MM.1S (cell line): ENCODE measurements at regions not wholly inside any gene's neighbourhood (a gene's known extent, or its start where the extent isn't known, plus 50 kb on each side); places are given as distances from the start of the nearest gene placed in this dataset.

Source experiments
- DNase-seq: peaks from one replicate; pipeline ENCODE4 v3.0.0-alpha.2; 2015
- H2AFZ ChIP-seq: fragments of 300-600 bp; sonication (generic); 2 replicates; pipeline ENCODE4 v1.6.0; 2016; ENCODE audit warnings: antibody characterized with exemption, low read length
- H3F3A ChIP-seq: fragments of 300-600 bp; sonication (generic); 2 replicates; pipeline ENCODE4 v1.6.1; 2016; ENCODE audit warnings: mild to moderate bottlenecking, antibody characterized with exemption, low read length, moderate library complexity, mixed read lengths; ENCODE audit not compliant: insufficient read depth
- H3K27ac ChIP-seq: fragments of 300-600 bp; sonication (generic); 2 replicates; pipeline ENCODE4 v1.5.1; 2016; ENCODE audit warnings: mild to moderate bottlenecking, low read length
- H3K27me3 ChIP-seq: fragments of 300-600 bp; sonication (generic); replicated peaks from 2 replicates; pipeline ENCODE4 v1.6.0; 2016; ENCODE audit warnings: low read length; ENCODE audit not compliant: insufficient read depth
- H3K36me3 ChIP-seq: fragments of 300-600 bp; sonication (generic); replicated peaks from 2 replicates; pipeline ENCODE4 v1.6.1; 2016; ENCODE audit warnings: mild to moderate bottlenecking, low read length, mixed read lengths; ENCODE audit not compliant: insufficient read depth
- H3K4me1 ChIP-seq: fragments of 300-600 bp; sonication (generic); 2 replicates; pipeline ENCODE4 v1.6.1; 2016; ENCODE audit warnings: low read length, mixed read lengths
- H3K4me2 ChIP-seq: fragments of 300-600 bp; sonication (generic); 2 replicates; pipeline ENCODE4 v1.6.0; 2016; ENCODE audit warnings: low read depth, low read length
- H3K4me3 ChIP-seq: fragments of 300-600 bp; sonication (generic); 2 replicates; pipeline ENCODE4 v1.5.1; 2016; ENCODE audit warnings: low read length, mixed read lengths
- H3K79me2 ChIP-seq: fragments of 300-600 bp; sonication (generic); 2 replicates; pipeline ENCODE4 v1.6.1; 2016; ENCODE audit warnings: mixed run types, low read length, mixed read lengths
- H3K9ac ChIP-seq: fragments of 300-600 bp; sonication (generic); 2 replicates; pipeline ENCODE4 v1.6.1; 2016; ENCODE audit warnings: low read length, mixed read lengths
- H3K9me2 ChIP-seq: fragments of 300-600 bp; sonication (generic); replicated peaks from 2 replicates; pipeline ENCODE4 v1.6.1; 2016; ENCODE audit warnings: mild to moderate bottlenecking, low read length, mixed read lengths; ENCODE audit not compliant: insufficient read depth
- H3K9me3 ChIP-seq: fragments of 300-600 bp; sonication (generic); replicated peaks from 2 replicates; pipeline ENCODE4 v1.6.1; 2016; ENCODE audit warnings: mild to moderate bottlenecking, low read length, mixed read lengths; ENCODE audit not compliant: insufficient read depth
- H4K20me1 ChIP-seq: fragments of 300-600 bp; sonication (generic); 2 replicates; pipeline ENCODE4 v1.6.1; 2016; ENCODE audit warnings: mild to moderate bottlenecking, low read length, moderate library complexity, mixed read lengths; ENCODE audit not compliant: insufficient read depth
- EZH2 ChIP-seq: fragments of 300-600 bp; sonication (generic); optimal IDR thresholded peaks from 2 replicates; pipeline ENCODE3; 2017; ENCODE audit warnings: low read depth, mild to moderate bottlenecking, antibody characterized with exemption, low read length, mixed read lengths
- EZH2phosphoT487 ChIP-seq: fragments of 300-600 bp; sonication (generic); IDR thresholded peaks from 2 replicates; pipeline ENCODE4 v1.6.1; 2018; ENCODE audit warnings: antibody characterized with exemption, low read length
- TF ChIP-seq, protein P1 (sequence below): fragments of 300-600 bp; sonication (generic); IDR thresholded peaks from 2 replicates; pipeline ENCODE4 v1.5.1; 2016; ENCODE audit warnings: antibody characterized with exemption, low read length, mixed read lengths

DNA sequence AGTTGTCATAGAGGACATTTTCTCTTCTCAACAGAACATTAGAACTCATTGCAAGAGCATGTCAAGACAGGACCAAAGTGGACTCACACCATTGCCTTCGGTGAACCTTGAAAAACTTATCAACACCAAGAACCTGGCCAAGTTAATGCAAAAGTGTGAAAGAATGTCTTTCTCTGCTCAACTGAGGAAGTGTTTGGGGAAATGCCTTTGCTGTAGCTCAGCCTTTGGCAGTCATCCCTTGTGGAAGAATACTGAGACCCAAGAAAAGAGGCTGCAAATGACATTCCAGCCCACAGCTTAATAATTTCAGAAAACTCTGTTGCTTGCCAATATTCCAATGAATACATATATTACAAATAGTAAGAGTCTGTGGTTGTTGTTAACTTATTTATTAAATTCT is 728.8 kb upstream of the PIK3C3 start:
- TF ChIP-seq, protein P1, sequence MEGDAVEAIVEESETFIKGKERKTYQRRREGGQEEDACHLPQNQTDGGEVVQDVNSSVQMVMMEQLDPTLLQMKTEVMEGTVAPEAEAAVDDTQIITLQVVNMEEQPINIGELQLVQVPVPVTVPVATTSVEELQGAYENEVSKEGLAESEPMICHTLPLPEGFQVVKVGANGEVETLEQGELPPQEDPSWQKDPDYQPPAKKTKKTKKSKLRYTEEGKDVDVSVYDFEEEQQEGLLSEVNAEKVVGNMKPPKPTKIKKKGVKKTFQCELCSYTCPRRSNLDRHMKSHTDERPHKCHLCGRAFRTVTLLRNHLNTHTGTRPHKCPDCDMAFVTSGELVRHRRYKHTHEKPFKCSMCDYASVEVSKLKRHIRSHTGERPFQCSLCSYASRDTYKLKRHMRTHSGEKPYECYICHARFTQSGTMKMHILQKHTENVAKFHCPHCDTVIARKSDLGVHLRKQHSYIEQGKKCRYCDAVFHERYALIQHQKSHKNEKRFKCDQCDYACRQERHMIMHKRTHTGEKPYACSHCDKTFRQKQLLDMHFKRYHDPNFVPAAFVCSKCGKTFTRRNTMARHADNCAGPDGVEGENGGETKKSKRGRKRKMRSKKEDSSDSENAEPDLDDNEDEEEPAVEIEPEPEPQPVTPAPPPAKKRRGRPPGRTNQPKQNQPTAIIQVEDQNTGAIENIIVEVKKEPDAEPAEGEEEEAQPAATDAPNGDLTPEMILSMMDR, result no peak
- TF ChIP-seq EZH2phosphoT487, result no peak
- TF ChIP-seq EZH2, result no peak
- Histone ChIP-seq H3K9ac (no peak overlapping the region), H3K79me2 (no peaks in the 10 kb centered on the region), H3K9me3 (no peaks in the 10 kb centered on the region), H3F3A (no peaks in the 10 kb centered on the region), H3K9me2 (no peaks in the 10 kb centered on the region), H3K4me2 (no peak overlapping the region), H3K4me1 (no peaks in the 10 kb centered on the region), H3K36me3 (no peaks in the 10 kb centered on the region), H3K4me3 (no peak overlapping the region), H3K27me3 (no peaks in the 10 kb centered on the region), H2AFZ (no peak overlapping the region), H4K20me1 (no peaks in the 10 kb centered on the region), H3K27ac (no peak overlapping the region)
- DNase-seq, result no peak

DNA sequence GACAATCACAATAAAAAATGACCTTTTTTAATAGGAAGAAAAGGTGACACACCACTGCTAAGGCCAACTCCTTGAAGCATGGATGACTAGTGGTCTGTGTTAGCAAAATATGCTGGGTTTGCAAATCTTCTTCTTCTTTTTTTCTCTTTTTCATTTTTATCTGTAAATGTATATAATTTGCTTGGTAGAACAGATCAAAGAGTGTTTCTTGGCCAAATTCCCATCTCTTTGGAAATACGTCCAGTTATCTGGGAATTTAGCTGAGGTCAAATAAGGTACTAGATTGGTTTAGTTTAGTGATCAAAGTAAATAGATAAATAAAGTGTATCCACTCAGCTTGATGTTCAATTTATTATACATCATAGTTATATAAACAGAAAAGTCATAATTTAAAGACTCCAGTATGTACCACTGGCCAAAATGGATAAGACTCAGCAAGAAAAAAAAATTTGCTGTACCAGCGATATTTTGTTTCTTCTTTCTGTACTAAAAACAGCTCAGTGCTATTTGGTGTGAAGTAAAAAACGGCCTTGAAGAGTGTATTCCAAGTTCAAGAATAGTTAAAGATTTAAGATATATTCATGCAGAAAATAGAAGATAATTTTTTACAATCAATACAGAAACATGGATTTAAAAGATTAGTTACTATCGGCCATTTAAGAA is 738.6 kb upstream of the PIK3C3 start:
- H3K9me2 ChIP-seq, result no peaks in the 10 kb centered on the region
- H3K4me2 ChIP-seq, result no peak overlapping the region
- TF ChIP-seq, protein P1, result no peak
- TF ChIP-seq EZH2, result no peak
- no peaks in the 10 kb centered on the region for H3K4me1 ChIP-seq
- H3K27ac ChIP-seq, result no peak overlapping the region
- H4K20me1 ChIP-seq, result no peaks in the 10 kb centered on the region
- H3K27me3 ChIP-seq, result no peaks in the 10 kb centered on the region
- H2AFZ ChIP-seq, result no peak overlapping the region
- H3K4me3 ChIP-seq, result no peak overlapping the region
- H3K36me3 ChIP-seq, result no peaks in the 10 kb centered on the region
- no peaks in the 10 kb centered on the region for H3K79me2 ChIP-seq
- no peaks in the 10 kb centered on the region for H3F3A ChIP-seq
- H3K9ac ChIP-seq, result no peak overlapping the region
- no peak for DNase-seq
- no peaks in the 10 kb centered on the region for H3K9me3 ChIP-seq

DNA sequence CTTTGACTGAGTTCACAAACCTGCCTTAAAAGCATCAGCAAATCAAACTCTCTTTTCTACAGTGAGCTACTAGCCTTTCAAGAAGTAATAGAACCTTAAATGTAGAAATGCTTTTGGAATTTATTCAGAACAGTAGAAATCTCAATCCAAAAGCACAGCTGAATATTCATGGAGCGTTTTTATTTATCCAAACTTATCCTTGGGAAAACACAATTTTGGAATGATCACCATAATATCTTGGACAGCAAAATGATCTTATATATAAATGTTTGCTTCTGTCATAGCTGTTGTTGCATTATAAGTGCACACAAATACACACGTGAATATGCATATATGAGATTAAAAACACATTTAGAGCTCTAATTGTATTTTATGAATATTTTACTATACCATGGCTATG is 747.3 kb upstream of the PIK3C3 start:
- H3K9me2 ChIP-seq, result no peaks in the 10 kb centered on the region
- no peak overlapping the region for H3K9ac ChIP-seq
- H3K36me3 ChIP-seq, result no peaks in the 10 kb centered on the region
- no peak for TF ChIP-seq EZH2
- no peak for TF ChIP-seq EZH2phosphoT487
- TF ChIP-seq, protein P1, result no peak
- H3K4me1 ChIP-seq, result no peaks in the 10 kb centered on the region
- no peak overlapping the region for H2AFZ ChIP-seq
- no peaks in the 10 kb centered on the region for H3K9me3 ChIP-seq
- H3K27ac ChIP-seq, result no peak overlapping the region
- no peaks in the 10 kb centered on the region for H3K27me3 ChIP-seq
- no peaks in the 10 kb centered on the region for H3F3A ChIP-seq
- no peaks in the 10 kb centered on the region for H3K79me2 ChIP-seq
- H4K20me1 ChIP-seq, result no peaks in the 10 kb centered on the region
- H3K4me3 ChIP-seq, result no peak overlapping the region
- DNase-seq, result no peak
- no peak overlapping the region for H3K4me2 ChIP-seq
